Activated CD8-positive, alpha-beta memory T cell treated with anti-CD3 and anti-CD28 coated beads for 4 hours (primary cell): ENCODE measurements at regions not wholly inside any gene's neighbourhood (a gene's known extent, or its start where the extent isn't known, plus 50 kb on each side); places are given as distances from the start of the nearest gene placed in this dataset.

Experiments
- DNase-seq, 2 donors: peaks; one replicate each; pipeline ENCODE4 v3.0.0-alpha.2; 2020; ENCODE audit warnings: low read depth in 2 of 2

GRCh38 chr4:24112466-24112865 lies 222.6 kb upstream of the PPARGC1A start:
- no peak for DNase-seq

DNA sequence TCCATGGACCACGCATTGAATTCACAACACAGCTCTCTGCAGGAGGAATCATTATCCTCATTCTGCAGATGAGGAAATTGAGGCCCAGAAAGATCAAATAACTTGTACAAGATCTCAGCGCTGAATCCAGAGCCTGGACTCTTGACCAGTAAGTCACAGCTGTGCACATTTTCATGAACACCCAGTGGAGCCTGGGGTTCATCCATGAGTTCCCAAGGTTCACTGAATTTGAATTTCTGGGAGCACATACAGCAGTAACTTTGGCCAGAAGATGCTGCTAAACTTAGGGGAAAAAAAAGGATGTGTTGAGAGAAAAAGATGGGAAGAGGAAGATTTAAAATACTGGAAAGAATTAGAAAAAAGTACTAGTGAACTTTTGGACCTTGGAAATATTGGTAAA lies 218.7 kb upstream of the PPARGC1A start:
- no peak for DNase-seq

DNA sequence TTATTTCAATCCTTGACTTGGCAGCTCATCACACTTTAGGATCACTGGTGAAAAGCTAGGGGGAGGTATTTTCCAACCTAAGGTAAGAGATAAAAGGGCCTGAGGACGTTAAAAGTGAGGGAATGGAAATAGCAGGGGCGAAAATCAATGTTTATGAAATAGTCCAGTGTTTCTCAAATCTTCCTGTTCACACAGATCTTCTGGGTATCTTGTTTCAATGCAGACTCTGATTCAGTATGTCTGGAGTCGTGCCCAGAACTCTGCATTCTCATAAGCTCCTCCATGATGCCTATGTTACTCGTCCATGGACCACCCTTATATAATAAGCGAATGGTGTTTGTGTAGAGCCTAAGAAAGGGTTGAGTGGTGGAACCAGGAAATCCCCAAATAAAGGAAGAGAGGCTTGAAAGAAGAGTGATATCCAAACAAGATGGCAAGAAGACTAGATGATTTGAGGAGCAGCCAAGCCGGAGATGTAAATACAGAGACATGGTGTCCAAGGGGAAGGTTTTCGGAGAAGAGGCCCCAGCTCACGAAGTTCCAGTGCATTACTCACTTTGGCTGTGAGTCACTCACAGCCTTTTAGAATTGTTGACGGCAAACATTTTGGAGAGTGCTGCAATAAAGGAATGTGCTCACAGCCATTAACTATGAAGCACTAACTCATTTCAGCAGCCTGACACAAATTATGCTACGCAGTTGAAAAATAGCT lies 215.6 kb upstream of the PPARGC1A start:
- no peak for DNase-seq

DNA sequence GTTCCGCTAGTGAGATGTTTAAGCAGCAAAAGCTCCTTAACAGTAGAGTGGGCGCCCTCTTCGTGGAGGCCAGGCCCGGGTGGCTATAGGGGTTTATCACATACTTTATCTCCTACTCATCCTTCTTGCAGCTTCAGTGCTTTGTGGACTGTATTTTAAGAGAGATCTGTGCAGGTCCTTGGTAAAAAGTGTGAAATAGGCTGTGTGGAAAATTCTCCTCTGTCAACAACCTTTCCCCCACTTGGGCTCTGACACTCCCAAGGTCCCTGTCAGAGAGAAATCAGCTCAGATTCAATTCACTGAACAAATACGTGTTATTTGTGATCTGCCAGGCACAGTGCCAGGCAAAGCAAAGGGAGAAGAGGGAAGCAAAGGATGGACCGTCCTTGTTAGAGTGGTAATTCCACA lies 214.3 kb upstream of the PPARGC1A start:
- no peak for DNase-seq

DNA sequence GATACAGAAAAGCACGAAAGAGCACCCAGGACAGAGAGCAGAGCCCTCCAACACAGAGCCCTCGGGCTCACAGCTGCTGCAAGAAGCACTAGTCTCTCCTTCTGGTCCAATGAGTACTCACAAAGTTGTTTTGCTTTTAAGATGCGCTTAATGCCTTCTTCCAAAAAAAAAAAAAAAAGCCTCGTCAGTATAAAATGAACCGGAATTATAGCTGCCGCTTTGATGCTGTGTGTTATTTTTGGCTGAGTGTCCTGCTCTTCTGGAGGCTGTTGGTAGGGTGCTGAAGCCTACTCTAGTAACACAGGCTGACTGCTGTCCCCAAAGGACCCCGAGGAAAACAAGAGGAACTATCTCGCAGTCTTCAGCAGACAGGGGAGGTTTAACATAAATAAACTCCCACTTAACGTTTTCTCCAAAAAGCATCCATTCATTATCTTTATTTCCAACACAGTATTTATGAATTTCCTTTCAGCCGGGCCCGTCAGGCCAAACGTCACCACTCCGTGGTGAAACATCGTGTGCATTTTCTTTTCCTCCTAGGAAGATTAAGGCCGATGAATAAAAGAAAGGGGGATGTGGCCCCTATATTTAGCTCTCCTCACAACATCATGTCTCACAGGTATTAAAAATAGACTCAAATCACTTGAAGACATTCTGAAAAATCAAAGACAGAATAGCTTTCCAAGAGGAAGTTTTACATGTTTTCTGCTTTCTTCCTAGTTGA lies 213.7 kb upstream of the PPARGC1A start:
- no peak for DNase-seq

DNA sequence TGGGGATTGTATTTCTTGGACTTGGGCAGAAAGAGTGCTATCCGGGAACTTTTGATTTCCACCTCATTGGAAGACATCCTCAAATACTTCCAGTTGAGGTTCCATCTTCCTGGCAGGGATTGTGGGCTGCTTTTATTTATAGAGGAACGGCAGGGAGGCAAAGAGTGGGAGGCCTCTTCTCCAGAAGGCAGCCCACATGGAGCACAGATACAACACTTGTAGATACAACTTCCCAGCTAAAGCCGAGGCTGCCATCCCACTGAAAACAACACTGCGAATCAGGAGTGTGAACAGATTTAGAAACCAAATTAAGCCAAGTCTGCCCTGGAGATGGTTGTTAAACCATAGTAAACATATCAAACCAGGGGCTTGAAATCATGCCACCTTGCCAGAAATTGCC lies 212.8 kb upstream of the PPARGC1A start:
- DNase-seq, result no peak

DNA sequence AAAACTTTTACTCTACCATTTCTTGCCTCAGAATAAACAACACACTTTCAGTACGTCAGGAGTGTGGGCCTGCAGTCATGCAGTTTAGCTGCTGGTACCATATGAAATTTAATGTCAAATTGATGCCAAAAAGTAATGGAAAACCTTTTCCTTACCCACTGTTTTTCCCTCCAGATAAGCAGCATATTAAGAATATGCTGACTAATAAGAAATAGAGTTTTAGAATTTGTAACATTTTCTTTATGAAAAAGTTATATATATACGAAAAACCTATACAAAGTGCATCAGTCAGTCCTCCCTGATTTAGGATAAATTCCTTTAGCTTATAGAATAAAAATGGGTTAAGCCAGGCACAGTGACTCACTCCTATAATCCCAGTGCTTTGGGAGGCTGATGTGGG lies 206.8 kb upstream of the PPARGC1A start:
- no peak for DNase-seq

- no peak for DNase-seq
These were observed 204.9 kb upstream of the PPARGC1A start for GRCh38 chr4:24094726-24095125.

DNA sequence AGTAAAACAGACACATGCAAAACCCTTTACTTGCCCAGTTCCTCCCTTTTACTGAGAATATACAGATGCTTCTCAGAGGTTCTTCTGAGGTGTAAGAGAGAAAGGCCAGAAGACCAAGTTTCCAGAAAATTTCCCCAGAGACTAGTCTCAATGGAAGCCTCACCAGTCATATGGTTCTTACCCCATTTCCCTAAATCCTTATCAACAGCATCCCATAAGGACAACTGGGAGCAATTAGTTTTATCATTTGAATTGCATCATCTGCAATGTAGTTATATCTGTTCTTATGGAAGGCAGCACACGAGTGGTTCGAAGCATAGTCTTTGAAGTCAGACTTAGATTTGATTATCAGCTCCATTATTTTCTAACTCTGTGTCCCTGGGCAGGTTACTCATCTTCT lies 203.6 kb upstream of the PPARGC1A start:
- DNase-seq, result no peak

DNA sequence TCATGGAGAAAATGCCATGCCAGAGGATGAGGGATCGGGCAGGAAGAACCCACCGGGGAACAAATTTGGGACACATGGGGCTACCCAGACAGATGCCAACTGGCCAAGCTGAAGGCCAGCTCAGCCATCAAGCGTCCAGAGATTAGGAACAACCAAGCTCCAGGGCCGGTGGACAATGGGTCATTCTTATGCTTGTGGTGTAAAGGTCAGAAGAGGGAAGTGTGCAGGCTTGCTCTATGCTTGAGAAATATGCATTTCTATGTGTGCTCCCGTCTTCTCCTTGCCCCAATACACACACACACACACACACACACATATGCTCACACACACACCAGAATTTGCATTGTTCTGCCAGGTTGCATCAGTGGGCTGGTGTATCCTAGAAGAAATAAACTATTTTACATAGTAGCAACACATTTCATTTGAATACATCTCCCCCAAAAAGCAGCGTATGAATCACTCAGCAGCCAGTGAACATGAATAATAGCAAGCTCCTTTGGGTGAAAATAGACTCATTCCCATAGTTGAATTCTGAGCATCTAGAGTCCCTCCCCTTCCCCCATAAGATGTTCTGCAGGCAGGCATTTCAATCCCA lies 201.9 kb upstream of the PPARGC1A start:
- DNase-seq, result no peak

DNA sequence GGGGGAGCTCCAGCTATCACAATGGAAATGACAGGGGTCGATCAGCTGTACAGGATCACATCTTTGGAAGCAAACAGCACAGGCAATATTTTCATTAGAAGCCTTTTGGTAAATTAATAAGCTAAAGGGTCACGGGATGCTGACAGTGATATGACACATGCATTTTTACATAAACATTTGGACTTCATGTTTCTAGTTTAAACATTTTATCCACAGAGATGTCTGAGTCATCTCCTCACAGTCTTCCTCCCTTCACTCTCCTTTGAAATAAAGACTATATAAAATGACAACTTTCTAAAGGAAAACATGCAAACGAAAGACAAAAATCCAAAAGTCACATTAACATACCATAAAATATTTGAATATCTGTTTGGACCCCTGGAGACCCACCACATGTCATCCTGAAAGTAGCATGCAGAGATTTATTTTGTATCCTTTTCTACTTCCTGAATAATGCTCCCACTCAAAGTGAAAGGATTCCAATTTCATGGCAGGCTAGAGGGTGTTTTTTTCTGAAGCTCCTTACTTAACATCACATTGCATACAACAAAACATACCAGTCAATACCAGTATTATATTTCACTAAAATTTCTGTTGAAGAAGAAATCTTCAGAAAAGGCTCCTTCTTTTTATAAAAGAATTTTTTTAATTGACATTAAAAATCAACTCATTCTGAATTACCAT lies 200.1 kb upstream of the PPARGC1A start:
- DNase-seq, result no peak

GRCh38 chr4:24080871-24081270 lies 191.0 kb upstream of the PPARGC1A start:
- no peak for DNase-seq

DNA sequence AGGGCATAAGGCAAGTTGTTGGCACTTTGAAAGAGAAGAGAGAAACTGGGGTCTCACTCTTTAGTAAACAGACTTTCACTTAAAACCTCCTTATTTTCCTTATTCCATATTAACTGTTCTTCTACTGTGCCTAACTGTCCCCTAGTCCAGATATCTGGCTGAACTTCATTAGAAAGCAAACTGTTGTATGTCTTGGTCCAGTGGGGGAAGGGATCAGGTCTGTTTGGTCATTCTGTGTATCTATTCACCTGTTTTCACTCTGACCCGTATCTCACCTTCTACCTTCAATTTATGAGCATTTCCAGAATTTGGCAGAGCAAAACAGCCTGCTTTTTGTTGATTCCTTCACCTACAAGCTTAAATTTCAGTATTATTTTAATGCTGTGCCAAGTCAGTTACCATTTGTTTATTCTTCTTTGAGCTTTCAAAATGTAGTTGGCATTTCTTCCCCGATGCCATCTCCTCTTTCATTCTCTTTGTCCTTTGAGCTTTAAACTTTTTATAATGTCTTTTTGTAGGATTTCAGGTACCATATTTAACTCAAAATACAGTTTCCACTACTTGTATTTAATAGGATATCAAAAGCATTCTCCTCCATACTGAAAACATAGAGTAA lies 188.6 kb upstream of the PPARGC1A start:
- DNase-seq, result no peak

DNA sequence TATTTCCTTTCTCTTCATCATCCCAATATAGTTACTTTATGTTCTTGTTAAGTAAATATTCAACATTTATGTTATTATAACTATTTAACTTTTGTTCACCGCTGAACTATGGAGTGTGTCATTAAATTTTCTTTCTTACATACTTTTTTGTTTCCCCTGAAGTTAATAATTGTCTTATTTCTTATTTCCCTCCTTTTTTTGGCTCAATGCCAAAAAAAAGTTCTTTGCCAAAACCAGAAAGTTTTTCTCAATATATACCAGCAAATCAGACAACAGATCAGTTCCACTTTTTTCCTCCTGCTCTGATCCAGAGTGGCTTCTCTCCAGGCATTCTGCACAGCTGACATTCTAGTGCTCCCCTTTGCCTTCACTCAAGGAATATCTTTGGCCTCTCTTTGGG lies 187.0 kb upstream of the PPARGC1A start:
- DNase-seq, result no peak

- DNase-seq, result no peak
These were observed 184.1 kb upstream of the PPARGC1A start for GRCh38 chr4:24073948-24074347.

- DNase-seq, result no peak
These were observed 181.9 kb upstream of the PPARGC1A start for GRCh38 chr4:24071612-24072372.

DNA sequence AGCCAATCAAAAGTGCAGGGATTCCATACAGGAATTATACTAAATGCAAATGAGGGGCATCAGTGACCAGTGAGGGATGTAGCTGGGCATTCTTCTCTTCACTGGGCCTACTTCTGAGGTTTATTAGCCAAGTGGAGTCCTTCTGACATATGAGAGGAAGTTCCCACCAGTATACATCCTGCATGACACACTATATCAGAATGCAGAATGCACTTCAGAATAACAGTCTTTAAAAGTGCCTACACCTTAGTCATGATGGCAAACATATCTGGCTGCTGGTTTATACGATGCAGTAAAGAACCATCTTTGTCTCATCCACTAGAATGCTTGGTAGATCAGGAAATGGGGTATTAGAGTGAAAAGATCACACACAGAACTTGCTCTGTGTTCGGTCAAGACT lies 180.3 kb upstream of the PPARGC1A start:
- no peak for DNase-seq

DNA sequence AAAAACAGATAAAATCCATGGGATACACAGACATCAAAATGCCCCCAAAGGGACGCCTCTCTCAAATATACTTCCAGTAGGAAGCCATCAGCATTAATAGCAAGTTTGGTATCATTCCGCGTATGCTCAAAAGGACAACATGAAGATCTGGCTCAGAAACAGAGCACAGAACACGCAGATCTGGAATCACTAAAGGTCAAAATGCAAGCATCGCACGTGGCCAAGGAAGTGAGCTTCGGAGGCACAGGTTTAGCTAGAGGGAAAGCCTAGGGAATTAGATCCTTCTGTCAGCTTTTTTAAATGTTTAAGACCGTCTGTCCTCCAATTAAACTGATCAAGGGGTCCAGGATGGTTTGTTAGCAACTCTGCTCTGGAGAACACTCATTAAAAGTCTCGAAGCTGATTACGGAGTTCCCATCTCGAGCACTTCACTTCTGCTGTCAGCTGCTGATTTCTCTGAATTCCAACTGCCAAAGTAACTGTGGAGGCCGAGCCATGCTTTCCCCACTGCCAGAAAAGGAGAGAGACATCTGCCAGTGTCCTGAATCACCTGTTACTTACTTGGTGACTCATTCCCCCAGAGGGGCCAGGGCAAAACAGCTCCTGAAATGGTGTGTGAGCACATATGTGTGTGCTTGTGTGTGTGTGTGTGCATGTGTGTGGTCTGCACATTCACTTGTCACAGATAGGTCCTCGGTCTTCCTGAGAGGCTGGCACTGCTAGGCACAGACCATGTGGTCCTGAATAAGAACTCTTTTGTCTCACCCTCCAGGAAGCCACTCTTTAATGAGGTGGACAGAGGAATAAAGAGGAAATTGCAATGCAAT lies 177.7 kb upstream of the PPARGC1A start:
- no peak for DNase-seq

- no peak for DNase-seq
These were observed 176.1 kb upstream of the PPARGC1A start for GRCh38 chr4:24065974-24066373.

GRCh38 chr4:24063731-24064130 lies 173.9 kb upstream of the PPARGC1A start:
- DNase-seq, result no peak

DNA sequence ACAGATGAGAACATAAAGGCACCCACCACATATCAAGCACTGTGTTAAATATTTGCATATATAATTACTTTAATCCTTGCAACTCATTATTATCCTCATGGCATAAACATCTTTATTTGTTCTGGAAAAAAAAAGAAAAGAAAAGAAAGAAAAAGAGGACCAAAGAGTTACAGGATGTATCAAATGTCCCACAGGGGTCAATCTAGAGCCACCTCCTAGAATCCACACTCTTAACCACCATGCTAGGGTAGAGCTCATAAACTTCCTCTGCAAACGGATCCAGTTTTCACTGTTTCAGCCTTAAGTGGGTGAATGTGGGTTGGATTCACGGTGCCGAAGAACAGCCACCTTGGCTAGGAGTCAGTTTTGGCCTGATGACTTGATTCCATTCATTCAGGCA lies 171.1 kb upstream of the PPARGC1A start:
- DNase-seq, result no peak
